K562 (cell line): ENCODE measurements at regions not wholly inside any gene's neighbourhood (a gene's known extent, or its start where the extent isn't known, plus 50 kb on each side); places are given as distances from the start of the nearest gene placed in this dataset.

Source experiments
- ATAC-seq: fragments of 200-7000 bp; cut with Tn5 transposase; 3 replicates; pipeline ENCODE4 v1.9.1; 2020; ENCODE audit warnings: moderate library complexity
- BruUV-seq: library from RNA; stranded (reverse); fragments of 400-500 nt; replicated peaks from 2 replicates; lab custom pipeline; 2021; lab: Mats Ljungman, UMichigan
- CTCF ChIA-PET: fragments of 300-600 bp; formaldehyde crosslinking; extraction: SDS; loops from one replicate; lab custom pipeline; 2021; ENCODE audit warnings: low intra/inter-chr PET ratio; lab: Yijun Ruan, JAX
- POLR2A ChIA-PET: fragments of 300-600, 350-650 bp; sonication (Branson Sonifier 250); formaldehyde crosslinking; extraction: SDS; loops from one replicate; lab custom pipeline; 2021; ENCODE audit warnings: antibody characterized with exemption, inconsistent platforms; lab: Yijun Ruan, JAX
- DNase-seq, 4 experiments: peaks; one replicate each; pipeline versions ENCODE4 v3.0.0 to v3.0.0-alpha.2; 2011 to 2018; ENCODE audit warnings: low spot score in 3 of 4, mixed read lengths in 3 of 4; ENCODE audit errors: extremely low read depth in 1 of 4
- FAIRE-seq: peaks from 2 replicates; lab custom pipeline; 2011; peaks lifted over from hg19 to GRCh38; lab: Jason Lieb, UNC
- H2AFZ ChIP-seq: 2 replicates; pipeline ENCODE4 v1.6.0; 2011; ENCODE audit warnings: low read depth, low read length, control low read depth, inconsistent platforms
- H3K27ac ChIP-seq: fragments of 200-600 bp; 3 replicates; pipeline ENCODE4 v1.8.0; 2011; ENCODE audit warnings: low read depth, mild to moderate bottlenecking, control low read depth, inconsistent platforms, low read length, moderate library complexity, mixed read lengths; ENCODE audit errors: extremely low read depth
- H3K27me3 ChIP-seq, 2 experiments: fragments of 300-600 bp in 1 of 2; 2 replicates in 1 of 2; 3 replicates in 1 of 2; pipeline versions ENCODE4 v1.6.0 to v1.8.0; 2011; ENCODE audit warnings: inconsistent platforms in 2 of 2, low read length in 2 of 2, mild to moderate bottlenecking in 1 of 2, mixed read lengths in 1 of 2, moderate library complexity in 1 of 2; ENCODE audit not compliant: control insufficient read depth in 2 of 2, insufficient read depth in 2 of 2
- H3K36me3 ChIP-seq: fragments of 300-600 bp; 3 replicates; pipeline ENCODE4 v1.8.0; 2011; ENCODE audit warnings: mild to moderate bottlenecking, low read length, inconsistent platforms; ENCODE audit not compliant: control insufficient read depth, insufficient read depth
- H3K4me1 ChIP-seq, 2 experiments: fragments of 200-600 bp in 1 of 2; replicated peaks in 1 of 2; 2 replicates in 1 of 2; 3 replicates in 1 of 2; pipeline versions ENCODE4 v1.5.1 to v1.8.0; 2011; ENCODE audit warnings: inconsistent platforms in 2 of 2, low read length in 2 of 2, mild to moderate bottlenecking in 1 of 2, mixed read lengths in 1 of 2, moderate library complexity in 1 of 2; ENCODE audit not compliant: control insufficient read depth in 2 of 2, insufficient read depth in 2 of 2
- H3K4me2 ChIP-seq: 2 replicates; pipeline ENCODE4 v1.6.1; 2011; ENCODE audit warnings: low read length, control low read depth, inconsistent platforms, mixed read lengths; ENCODE audit not compliant: insufficient read depth
- H3K4me3 ChIP-seq: fragments of 200-600 bp; sonication (generic), shearing (Covaris generic); 2 replicates; pipeline ENCODE4 v1.5.1; 2016; ENCODE audit warnings: control low read depth, inconsistent platforms
- H3K79me2 ChIP-seq: fragments of 200-600 bp; 3 replicates; pipeline ENCODE4 v1.8.0; 2011; ENCODE audit warnings: low read length, inconsistent platforms; ENCODE audit not compliant: control insufficient read depth, insufficient read depth
- H3K9ac ChIP-seq, 2 experiments: 2 replicates each; pipeline versions ENCODE4 v1.6.0 to v1.6.1; 2011; ENCODE audit warnings: low read depth in 2 of 2, low read length in 2 of 2, control low read depth in 1 of 2, inconsistent platforms in 1 of 2, mild to moderate bottlenecking in 1 of 2, mixed read lengths in 1 of 2; ENCODE audit not compliant: insufficient read depth in 1 of 2
- H3K9me1 ChIP-seq: one replicate; pipeline ENCODE4 v1.6.0; 2011; ENCODE audit warnings: inconsistent platforms, mild to moderate bottlenecking, low read length, moderate library complexity; ENCODE audit not compliant: control insufficient read depth, insufficient read depth
- H3K9me3 ChIP-seq: replicated peaks from 2 replicates; pipeline ENCODE4 v1.5.1; 2011; ENCODE audit warnings: low read depth, low read length, inconsistent platforms; ENCODE audit not compliant: control insufficient read depth, insufficient read depth
- H4K20me1 ChIP-seq: replicated peaks from 2 replicates; pipeline ENCODE4 v1.6.1; 2011; ENCODE audit warnings: low read length, inconsistent platforms, mixed read lengths; ENCODE audit not compliant: control insufficient read depth, insufficient read depth
- CEBPB ChIP-seq: fragments of 450-650 bp; IDR thresholded peaks from 2 replicates; pipeline ENCODE4 v1.6.1; 2016; ENCODE audit warnings: missing genetic modification characterization, missing compliant biosample characterization
- GABPB2 ChIP-seq: fragments of 250-450 bp; sonication (Bioruptor Pico); conservative IDR thresholded peaks from 2 replicates; pipeline ENCODE4 v1.5.1; 2021; ENCODE audit warnings: mild to moderate bottlenecking
- MYNN ChIP-seq, 2 experiments: sonication (generic); formaldehyde crosslinking in 1 of 2; IDR thresholded peaks; 2 replicates each; pipeline versions ENCODE4 v1.5.0 to v1.6.1; 2016 to 2020; ENCODE audit warnings: antibody characterized with exemption in 1 of 2, missing genetic modification reagents in 1 of 2
- POU5F1 ChIP-seq: fragments of 150-350 bp; IDR thresholded peaks from 2 replicates; pipeline ENCODE4 v1.6.1; 2014; ENCODE audit warnings: borderline replicate concordance, low read length, low read depth, mild to moderate bottlenecking; ENCODE audit not compliant: partially characterized antibody
- RFX7 ChIP-seq: fragments of 250-450 bp; sonication (Bioruptor Pico); IDR thresholded peaks from 2 replicates; pipeline ENCODE4 v1.5.1; 2021; ENCODE audit warnings: mild to moderate bottlenecking
- ZNF77 ChIP-seq: fragments of 250-450 bp; sonication (Bioruptor Pico); IDR thresholded peaks from 2 replicates; pipeline ENCODE4 v1.5.0; 2020
- WGBS: fragments of 100-300 bp; shearing (Covaris generic); methylation state at CpG from one replicate; pipeline ENCODE4 v1.1.6; 2016; ENCODE audit warnings: low coverage, mixed read lengths; ENCODE audit not compliant: insufficient coverage; ENCODE audit errors: missing lambda C conversion rate; 5-methylcytosine and 5-hydroxymethylcytosine counted together
- in situ Hi-C: fragments of 300-500 bp; cut with MboI; formaldehyde crosslinking; loops from 4 replicates; pipeline ENCODE4 v1.15.0; 2018; ENCODE audit warnings: inconsistent platforms, mixed read lengths
- intact Hi-C: fragments of 100-400 bp; cut with micrococcal nuclease; formaldehyde crosslinking; loops from 2 replicates; pipeline ENCODE4 v1.14.2; 2022
- TF ChIP-seq, protein P1 (sequence below): fragments of 450-650 bp; IDR thresholded peaks from 2 replicates; pipeline ENCODE4 v1.6.1; 2017; ENCODE audit warnings: antibody characterized with exemption
- TF ChIP-seq, protein P2 (sequence below): fragments of 450-650 bp; formaldehyde crosslinking; IDR thresholded peaks from 2 replicates; pipeline ENCODE4 v1.4.0; 2020; ENCODE audit warnings: mild to moderate bottlenecking, moderate library complexity
- TF ChIP-seq, protein P3 (sequence below): fragments of 250-450 bp; sonication (Bioruptor Pico); IDR thresholded peaks from 2 replicates; pipeline ENCODE4 v1.4.0; 2020
- TF ChIP-seq, protein P4 (sequence below): sonication (generic); IDR thresholded peaks from 2 replicates; pipeline ENCODE4 v1.6.1; 2016

DNA sequence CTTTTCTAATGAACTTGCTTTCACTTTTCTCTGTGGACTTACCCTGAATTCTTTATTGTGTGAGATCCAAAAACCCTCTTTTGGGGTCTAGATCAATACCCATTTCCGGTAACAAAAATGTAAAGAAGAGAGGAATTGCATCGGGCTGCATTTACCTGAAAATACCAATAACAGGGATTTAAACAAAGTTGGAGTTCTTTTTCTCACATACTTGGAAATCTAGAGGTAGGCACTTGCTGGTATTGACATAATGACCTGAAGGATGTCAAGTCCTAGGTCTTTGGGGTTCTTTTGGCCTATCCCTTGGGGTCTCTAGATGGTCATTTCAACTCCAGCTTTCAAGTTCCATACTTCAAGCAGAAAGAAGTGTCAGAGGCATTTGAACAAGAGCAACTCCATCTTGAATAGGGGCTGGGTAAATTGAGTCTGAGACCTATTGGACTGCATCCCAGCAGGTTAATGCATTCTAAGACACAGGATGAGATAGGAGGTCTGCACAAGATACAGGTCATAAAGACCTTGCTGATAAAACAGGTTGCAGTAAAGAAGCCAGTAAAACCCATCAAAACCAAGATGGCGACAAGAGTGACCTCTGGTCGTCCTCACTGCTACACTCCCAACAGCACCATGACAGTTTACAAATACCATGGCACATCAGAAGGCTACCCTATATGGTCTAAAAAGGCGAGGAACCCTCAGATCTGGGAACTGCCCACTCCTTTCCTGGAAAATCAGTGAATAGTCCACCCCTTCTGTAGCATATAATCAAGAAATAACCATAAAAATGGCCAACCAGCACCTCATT is 50.8 kb upstream of the ZNF280D start (continued):
- TF ChIP-seq, protein P1, sequence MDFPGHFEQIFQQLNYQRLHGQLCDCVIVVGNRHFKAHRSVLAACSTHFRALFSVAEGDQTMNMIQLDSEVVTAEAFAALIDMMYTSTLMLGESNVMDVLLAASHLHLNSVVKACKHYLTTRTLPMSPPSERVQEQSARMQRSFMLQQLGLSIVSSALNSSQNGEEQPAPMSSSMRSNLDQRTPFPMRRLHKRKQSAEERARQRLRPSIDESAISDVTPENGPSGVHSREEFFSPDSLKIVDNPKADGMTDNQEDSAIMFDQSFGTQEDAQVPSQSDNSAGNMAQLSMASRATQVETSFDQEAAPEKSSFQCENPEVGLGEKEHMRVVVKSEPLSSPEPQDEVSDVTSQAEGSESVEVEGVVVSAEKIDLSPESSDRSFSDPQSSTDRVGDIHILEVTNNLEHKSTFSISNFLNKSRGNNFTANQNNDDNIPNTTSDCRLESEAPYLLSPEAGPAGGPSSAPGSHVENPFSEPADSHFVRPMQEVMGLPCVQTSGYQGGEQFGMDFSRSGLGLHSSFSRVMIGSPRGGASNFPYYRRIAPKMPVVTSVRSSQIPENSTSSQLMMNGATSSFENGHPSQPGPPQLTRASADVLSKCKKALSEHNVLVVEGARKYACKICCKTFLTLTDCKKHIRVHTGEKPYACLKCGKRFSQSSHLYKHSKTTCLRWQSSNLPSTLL, result no peak
- TF ChIP-seq POU5F1 (no peak), MYNN (IDR thresholded peaks at IDR 0.05) (no peak), MYNN (CRISPR knock-in tag; IDR thresholded peaks at IDR 0.05) (no peak), RFX7 (CRISPR knock-in tag) (no peak), ZNF77 (no peak), GABPB2 (CRISPR knock-in tag) (peak; percentile 66; the same call in 1 of the 2 replicates)

DNA sequence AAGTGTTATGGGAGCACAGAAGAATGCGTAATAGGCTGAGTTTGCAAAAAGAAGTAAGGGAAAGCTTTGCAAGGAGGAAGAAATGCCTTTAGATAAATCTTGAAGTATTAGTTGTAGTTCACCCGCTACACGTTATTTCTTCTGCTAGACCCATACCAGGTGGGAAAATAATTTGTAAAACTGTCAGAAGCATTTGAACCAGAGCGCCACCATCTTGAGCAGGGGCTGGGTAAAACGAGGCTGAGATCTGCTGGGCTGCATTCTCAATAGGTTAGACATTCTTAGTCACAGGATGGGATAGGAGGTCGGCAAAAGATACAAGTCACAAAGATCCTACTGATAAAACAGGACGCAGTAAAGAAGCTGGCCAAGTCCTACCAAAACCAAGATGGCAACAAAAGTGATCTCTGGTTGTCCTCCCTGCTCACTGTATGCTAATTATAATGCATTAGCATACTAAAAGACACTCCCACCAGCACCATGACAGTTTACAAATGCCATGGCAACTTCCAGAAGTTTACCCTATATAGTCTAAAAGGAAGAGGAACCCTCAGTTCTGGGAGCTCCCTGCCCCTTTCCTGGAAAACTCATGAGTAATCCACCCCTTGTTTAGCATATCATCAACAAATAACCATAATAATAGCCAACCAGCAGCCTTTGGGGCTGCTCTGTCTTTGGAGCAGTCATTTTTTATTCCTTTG is 50.0 kb upstream of the ZNF280D start:
- POLR2A ChIA-PET, result interaction anchor here (0.6 to 1.0 kb wide), 3 partner anchors 11 to 430 kb away, joined by 3 read pairs; no protein-coding TSS in a partner anchor
- no peak for TF ChIP-seq CEBPB (tag)
- TF ChIP-seq, protein P2, sequence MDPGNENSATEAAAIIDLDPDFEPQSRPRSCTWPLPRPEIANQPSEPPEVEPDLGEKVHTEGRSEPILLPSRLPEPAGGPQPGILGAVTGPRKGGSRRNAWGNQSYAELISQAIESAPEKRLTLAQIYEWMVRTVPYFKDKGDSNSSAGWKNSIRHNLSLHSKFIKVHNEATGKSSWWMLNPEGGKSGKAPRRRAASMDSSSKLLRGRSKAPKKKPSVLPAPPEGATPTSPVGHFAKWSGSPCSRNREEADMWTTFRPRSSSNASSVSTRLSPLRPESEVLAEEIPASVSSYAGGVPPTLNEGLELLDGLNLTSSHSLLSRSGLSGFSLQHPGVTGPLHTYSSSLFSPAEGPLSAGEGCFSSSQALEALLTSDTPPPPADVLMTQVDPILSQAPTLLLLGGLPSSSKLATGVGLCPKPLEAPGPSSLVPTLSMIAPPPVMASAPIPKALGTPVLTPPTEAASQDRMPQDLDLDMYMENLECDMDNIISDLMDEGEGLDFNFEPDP (CRISPR knock-in tag), result peak; percentile 98
- TF ChIP-seq, protein P3, sequence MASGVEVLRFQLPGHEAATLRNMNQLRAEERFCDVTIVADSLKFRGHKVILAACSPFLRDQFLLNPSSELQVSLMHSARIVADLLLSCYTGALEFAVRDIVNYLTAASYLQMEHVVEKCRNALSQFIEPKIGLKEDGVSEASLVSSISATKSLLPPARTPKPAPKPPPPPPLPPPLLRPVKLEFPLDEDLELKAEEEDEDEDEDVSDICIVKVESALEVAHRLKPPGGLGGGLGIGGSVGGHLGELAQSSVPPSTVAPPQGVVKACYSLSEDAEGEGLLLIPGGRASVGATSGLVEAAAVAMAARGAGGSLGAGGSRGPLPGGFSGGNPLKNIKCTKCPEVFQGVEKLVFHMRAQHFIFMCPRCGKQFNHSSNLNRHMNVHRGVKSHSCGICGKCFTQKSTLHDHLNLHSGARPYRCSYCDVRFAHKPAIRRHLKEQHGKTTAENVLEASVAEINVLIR, result peak; percentile 85
- TF ChIP-seq, protein P4, sequence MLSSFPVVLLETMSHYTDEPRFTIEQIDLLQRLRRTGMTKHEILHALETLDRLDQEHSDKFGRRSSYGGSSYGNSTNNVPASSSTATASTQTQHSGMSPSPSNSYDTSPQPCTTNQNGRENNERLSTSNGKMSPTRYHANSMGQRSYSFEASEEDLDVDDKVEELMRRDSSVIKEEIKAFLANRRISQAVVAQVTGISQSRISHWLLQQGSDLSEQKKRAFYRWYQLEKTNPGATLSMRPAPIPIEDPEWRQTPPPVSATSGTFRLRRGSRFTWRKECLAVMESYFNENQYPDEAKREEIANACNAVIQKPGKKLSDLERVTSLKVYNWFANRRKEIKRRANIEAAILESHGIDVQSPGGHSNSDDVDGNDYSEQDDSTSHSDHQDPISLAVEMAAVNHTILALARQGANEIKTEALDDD, result no peak

More for the DNA sequence above, 50.0 kb upstream of the ZNF280D start:
- BruUV-seq, result no TSS peak
- WGBS, result 42% methylated on average over 7 of the region's 7 CpGs
- peak; percentile 37 for FAIRE-seq
- Histone ChIP-seq H3K4me3 (no peak overlapping the region), H4K20me1 (no peaks in the 10 kb centered on the region), H2AFZ (peak overlapping the region; percentile 88), H3K9me1 (no peaks in the 10 kb centered on the region), H3K36me3 (no peaks in the 10 kb centered on the region), H3K9ac (no peak overlapping the region), H3K4me2 (peak overlapping the region; percentile 35; the same call in 1 of the 2 replicates), H3K79me2 (no peaks in the 10 kb centered on the region), H3K9me3 (no peaks in the 10 kb centered on the region), H3K27ac (peak overlapping the region; percentile 58; the same call in 2 of the 3 replicates), H3K27me3 (no peaks in the 10 kb centered on the region), H3K4me1 (peaks cover 0 to 22% of the 10 kb centered on the region in 2 experiments; a peak in 4 of 5 replicates)
- intact Hi-C loops, result loop anchor here (2.0 kb wide), 1 partner anchor 47 kb away; no protein-coding TSS in a partner anchor
- peak; percentile 78 for ATAC-seq
- DNase-seq, result peak in 1 of 4 experiments; percentile 65
- CTCF ChIA-PET, result no interaction called here
- in situ Hi-C loops, result no loop called here
